ENCODE measurements at regions not wholly inside any gene's neighbourhood (a gene's known extent, or its start where the extent isn't known, plus 50 kb on each side); places are given as distances from the start of the nearest gene placed in this dataset.

DNA sequence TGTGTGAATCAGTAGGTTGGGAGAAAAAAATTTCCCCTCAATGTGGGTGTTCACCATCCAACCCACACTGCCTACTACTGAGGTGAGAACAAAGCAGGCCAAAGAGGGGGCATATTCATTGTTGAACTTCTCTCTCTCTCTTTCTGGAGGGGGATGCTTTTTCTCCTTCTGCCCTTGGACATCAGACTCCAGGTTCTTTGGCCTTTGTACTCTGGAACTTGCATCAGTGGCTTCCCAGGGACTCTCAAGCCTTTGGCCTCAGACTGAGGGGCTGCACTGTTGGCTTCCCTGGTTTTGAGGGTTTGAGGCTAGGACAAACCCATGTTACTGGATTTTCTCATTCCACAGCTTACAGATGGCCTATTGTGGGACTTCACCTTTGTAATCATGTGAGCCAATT lies 417.2 kb downstream of the ELAVL2 start:
- no peak overlapping the region for H4K5ac ChIP-seq (ENCODE audit: low read depth, low read length)
- no peak overlapping the region for H3K4me2 ChIP-seq (ENCODE audit: low read depth, low read length)
- no peaks in the 10 kb centered on the region for H3K79me1 ChIP-seq (ENCODE audit: low read depth in 1 of 2, low read length in 2 of 2)
- no peak overlapping the region for H2BK120ac ChIP-seq (ENCODE audit: low read depth, low read length)
- H3K56ac ChIP-seq (ENCODE audit: extremely low read depth, insufficient read depth, low read length), result no peak overlapping the region
- no peak overlapping the region for H3K23ac ChIP-seq (ENCODE audit: low read depth, low read length)
- H3K18ac ChIP-seq (ENCODE audit: low read depth, low read length), result no peak overlapping the region
- H2AFZ ChIP-seq (replicated peaks; ENCODE audit: low read length, poor library complexity), result no peak overlapping the region
- no peak overlapping the region for H2BK5ac ChIP-seq (ENCODE audit: low read depth, low read length, poor library complexity, severe bottlenecking)
- DNase-seq (no peak), ATAC-seq (ENCODE audit: low read depth) (no peak)
- no peaks in the 10 kb centered on the region; the same call in 1 of the 2 replicates for H3K9me3 ChIP-seq (ENCODE audit: control insufficient read depth, insufficient read depth, low read length)
- dilution Hi-C loops (cut with HindIII; ENCODE audit: low sequenced_read_pairs, unreplicated experiment) (no loop called here), intact Hi-C loops (cut with micrococcal nuclease) (no loop called here), in situ Hi-C loops (cut with MboI; ENCODE audit: low sequenced_read_pairs) (no loop called here)
- no peak overlapping the region for H2AK5ac ChIP-seq (ENCODE audit: low read depth, low read length)
- TF ChIP-seq NFE2L2 (IDR thresholded peaks at IDR 0.05; ENCODE audit: low read depth, low read length), result no peak
- TF ChIP-seq CHD1 (IDR thresholded peaks at IDR 0.05; ENCODE audit: low read depth, low read length), result no peak
- TF ChIP-seq SMC3 (IDR thresholded peaks at IDR 0.05; ENCODE audit: low read depth, low read length), result no peak
- TF ChIP-seq BHLHE40 (IDR thresholded peaks at IDR 0.05; ENCODE audit: low read depth, low read length), result no peak
- no peak for TF ChIP-seq RCOR1 (IDR thresholded peaks at IDR 0.05; ENCODE audit: insufficient replicate concordance, low read length)
- TF ChIP-seq, protein P1, sequence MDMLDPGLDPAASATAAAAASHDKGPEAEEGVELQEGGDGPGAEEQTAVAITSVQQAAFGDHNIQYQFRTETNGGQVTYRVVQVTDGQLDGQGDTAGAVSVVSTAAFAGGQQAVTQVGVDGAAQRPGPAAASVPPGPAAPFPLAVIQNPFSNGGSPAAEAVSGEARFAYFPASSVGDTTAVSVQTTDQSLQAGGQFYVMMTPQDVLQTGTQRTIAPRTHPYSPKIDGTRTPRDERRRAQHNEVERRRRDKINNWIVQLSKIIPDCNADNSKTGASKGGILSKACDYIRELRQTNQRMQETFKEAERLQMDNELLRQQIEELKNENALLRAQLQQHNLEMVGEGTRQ (IDR thresholded peaks at IDR 0.05; ENCODE audit: low read depth, low read length), result no peak
- TF ChIP-seq POLR2A (IDR thresholded peaks at IDR 0.05; ENCODE audit: low read depth, low read length), result no peak
- TF ChIP-seq MAFK (IDR thresholded peaks at IDR 0.05; ENCODE audit: low read depth, low read length), result no peak
- H3K4me3 ChIP-seq (ENCODE audit: insufficient read depth, low read depth, low read length), result no peak overlapping the region
- no peak overlapping the region for H3K4ac ChIP-seq (ENCODE audit: low read depth, low read length)
- no peaks in the 10 kb centered on the region for H3K4me1 ChIP-seq (ENCODE audit: control insufficient read depth, insufficient read depth, low read length)
- no peak overlapping the region for H3K27ac ChIP-seq (ENCODE audit: insufficient read depth, low read length)
- BruUV-seq (replicated peaks), result no TSS peak
- H4K91ac ChIP-seq (ENCODE audit: insufficient read depth, low read depth, low read length), result no peak overlapping the region
- H3K9ac ChIP-seq (ENCODE audit: low read depth, low read length), result no peak overlapping the region
- H3K9me1 ChIP-seq (ENCODE audit: insufficient read depth, low read length), result no peaks in the 10 kb centered on the region
- CTCF ChIA-PET, result no interaction called here
- no peaks in the 10 kb centered on the region for H3K36me3 ChIP-seq (ENCODE audit: control insufficient read depth, insufficient read depth, low read length)
- no peaks in the 10 kb centered on the region for H3K27me3 ChIP-seq (ENCODE audit: control insufficient read depth, insufficient read depth, low read length)
- H4K20me1 ChIP-seq (ENCODE audit: insufficient read depth, low read length), result no peaks in the 10 kb centered on the region
- no peak overlapping the region for H3K14ac ChIP-seq (replicated peaks; ENCODE audit: low read depth, low read length)
- H2BK20ac ChIP-seq (ENCODE audit: low read depth, low read length), result no peak overlapping the region
- no peak overlapping the region for H4K8ac ChIP-seq (ENCODE audit: low read depth in 2 of 2, low read length in 2 of 2)
- no peak overlapping the region for H2BK15ac ChIP-seq (ENCODE audit: low read depth, low read length)
- no peak overlapping the region for H2AK9ac ChIP-seq (replicated peaks; ENCODE audit: low read depth, low read length, poor library complexity)
- POLR2A ChIA-PET (ENCODE audit: unreplicated experiment), result no interaction called here

All from IMR-90 (cell line).